Tibial nerve (tissue), 4 donors: ENCODE measurements at regions not wholly inside any gene's neighbourhood (a gene's known extent, or its start where the extent isn't known, plus 50 kb on each side); places are given as distances from the start of the nearest gene placed in this dataset.

ENCODE experiments used
- DNase-seq, 2 donors: peaks; one replicate each; pipeline ENCODE4 v3.0.0-alpha.2; 2019; ENCODE audit warnings: low spot score in 2 of 2
- H3K27ac ChIP-seq, 4 donors: fragments of 200-600 bp; sonication (generic) in 3 of 4; one replicate each; pipeline ENCODE4 v1.5.1; 2017 to 2019; ENCODE audit warnings: mild to moderate bottlenecking in 1 of 4
- H3K27me3 ChIP-seq, 2 donors: fragments of 200-600 bp; sonication (generic) in 1 of 2; one replicate each; pipeline versions ENCODE4 v1.5.1 to v1.6.0; 2017 to 2019
- H3K36me3 ChIP-seq, 3 donors: fragments of 200-600 bp; sonication (generic); one replicate each; pipeline ENCODE4 v1.5.1; 2018 to 2019
- H3K4me1 ChIP-seq, 4 donors: fragments of 200-600 bp; sonication (generic) in 3 of 4; one replicate each; pipeline ENCODE4 v1.5.1; 2017 to 2019
- H3K4me3 ChIP-seq, 4 donors: fragments of 200-600 bp; sonication (generic) in 3 of 4; one replicate each; pipeline ENCODE4 v1.5.1; 2017 to 2019; ENCODE audit warnings: mild to moderate bottlenecking in 1 of 4, moderate library complexity in 1 of 4
- H3K9me3 ChIP-seq, 4 donors: fragments of 200-600 bp; sonication (generic) in 3 of 4; one replicate each; pipeline ENCODE4 v1.5.1; 2017 to 2019
- EP300 ChIP-seq, 2 donors: sonication (generic); formaldehyde crosslinking; IDR thresholded peaks; one replicate each; pipeline ENCODE4 v1.6.1; 2017; ENCODE audit warnings: antibody characterized with exemption in 2 of 2, mild to moderate bottlenecking in 1 of 2
- POLR2A ChIP-seq, 2 donors: fragments of 450-650 bp; IDR thresholded peaks; one replicate each; pipeline ENCODE4 v1.6.1; 2017; ENCODE audit warnings: antibody characterized with exemption in 2 of 2, mild to moderate bottlenecking in 2 of 2, moderate library complexity in 2 of 2
- WGBS, 2 donors: methylation state at CpG; one replicate each; pipeline ENCODE4 v1.1.5; 2018; 5-methylcytosine and 5-hydroxymethylcytosine counted together
- TF ChIP-seq, protein P1 (sequence below), 5 experiments: fragments of 200-600 bp in 3 of 5; fragments of 450-650 bp in 2 of 5; sonication (generic) in 3 of 5; IDR thresholded peaks; one replicate each; pipeline ENCODE4 v1.5.1; 2016 to 2019; ENCODE audit warnings: antibody characterized with exemption in 5 of 5, mild to moderate bottlenecking in 3 of 5, moderate library complexity in 2 of 5

DNA sequence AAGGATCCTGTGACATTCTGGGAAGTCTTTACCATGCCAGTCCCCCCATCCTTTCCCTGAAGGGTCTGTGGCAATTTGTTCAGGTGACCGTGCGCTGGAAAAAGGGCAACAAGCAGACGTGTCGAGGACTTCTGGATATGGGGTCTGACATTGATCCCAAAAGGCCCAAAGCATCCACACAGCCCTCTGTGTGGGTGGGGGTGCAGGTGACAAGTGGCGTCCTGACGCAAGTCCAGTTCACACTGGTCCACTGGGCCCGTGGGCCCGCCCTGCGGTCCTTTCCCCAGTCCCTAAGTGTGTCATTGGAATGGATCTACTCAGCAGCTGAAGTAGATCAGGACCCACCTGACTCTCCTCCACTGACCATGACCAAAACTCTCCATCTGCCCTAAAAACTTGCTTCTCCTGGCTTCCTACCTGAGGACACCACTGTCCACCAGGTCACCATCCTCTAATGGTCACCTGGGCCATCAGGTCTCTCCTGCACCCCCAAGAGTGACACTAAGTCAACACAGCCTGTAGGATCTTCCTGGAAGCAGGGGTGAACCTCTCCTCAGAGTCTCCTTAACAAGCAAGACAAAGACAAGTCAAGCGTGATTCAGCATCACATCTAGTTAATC is 85.6 kb upstream of the SLC66A3 start:
- TF ChIP-seq POLR2A (IDR thresholded peaks at IDR 0.05) (no peak), EP300 (IDR thresholded peaks at IDR 0.05) (no peak)
- TF ChIP-seq, protein P1, sequence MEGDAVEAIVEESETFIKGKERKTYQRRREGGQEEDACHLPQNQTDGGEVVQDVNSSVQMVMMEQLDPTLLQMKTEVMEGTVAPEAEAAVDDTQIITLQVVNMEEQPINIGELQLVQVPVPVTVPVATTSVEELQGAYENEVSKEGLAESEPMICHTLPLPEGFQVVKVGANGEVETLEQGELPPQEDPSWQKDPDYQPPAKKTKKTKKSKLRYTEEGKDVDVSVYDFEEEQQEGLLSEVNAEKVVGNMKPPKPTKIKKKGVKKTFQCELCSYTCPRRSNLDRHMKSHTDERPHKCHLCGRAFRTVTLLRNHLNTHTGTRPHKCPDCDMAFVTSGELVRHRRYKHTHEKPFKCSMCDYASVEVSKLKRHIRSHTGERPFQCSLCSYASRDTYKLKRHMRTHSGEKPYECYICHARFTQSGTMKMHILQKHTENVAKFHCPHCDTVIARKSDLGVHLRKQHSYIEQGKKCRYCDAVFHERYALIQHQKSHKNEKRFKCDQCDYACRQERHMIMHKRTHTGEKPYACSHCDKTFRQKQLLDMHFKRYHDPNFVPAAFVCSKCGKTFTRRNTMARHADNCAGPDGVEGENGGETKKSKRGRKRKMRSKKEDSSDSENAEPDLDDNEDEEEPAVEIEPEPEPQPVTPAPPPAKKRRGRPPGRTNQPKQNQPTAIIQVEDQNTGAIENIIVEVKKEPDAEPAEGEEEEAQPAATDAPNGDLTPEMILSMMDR (IDR thresholded peaks at IDR 0.05), result no peak
- 87 to 96% methylated on average over 10 of the region's 10 CpGs for WGBS, 2 donors
- Histone ChIP-seq H3K36me3 (no peaks in the 10 kb centered on the region), H3K4me3 (no peak overlapping the region), H3K27me3 (peaks cover 0 to 4% of the 10 kb centered on the region in 2 donors), H3K27ac (no peak overlapping the region), H3K9me3 (no peaks in the 10 kb centered on the region), H3K4me1 (no peaks in the 10 kb centered on the region)
- no peak for DNase-seq

- Histone ChIP-seq H3K27me3 (peaks cover 0 to 4% of the 10 kb centered on the region in 2 donors), H3K36me3 (no peaks in the 10 kb centered on the region), H3K27ac (no peak overlapping the region), H3K4me1 (no peaks in the 10 kb centered on the region), H3K4me3 (no peak overlapping the region), H3K9me3 (no peaks in the 10 kb centered on the region)
- TF ChIP-seq EP300 (IDR thresholded peaks at IDR 0.05) (no peak), POLR2A (IDR thresholded peaks at IDR 0.05) (no peak)
- TF ChIP-seq, protein P1 (IDR thresholded peaks at IDR 0.05), result no peak
- WGBS, 2 donors, result 29 to 30% methylated on average over 7 of the region's 7 CpGs
- DNase-seq, result no peak
Measured at GRCh38 chr2:11071211-11071610, 84.1 kb upstream of the SLC66A3 start.

- TF ChIP-seq, protein P1 (IDR thresholded peaks at IDR 0.05), result no peak
- no peak for TF ChIP-seq POLR2A (IDR thresholded peaks at IDR 0.05)
- no peak for TF ChIP-seq EP300 (IDR thresholded peaks at IDR 0.05)
- H3K27me3 ChIP-seq, result peaks cover 0 to 4% of the 10 kb centered on the region in 2 donors
- no peak overlapping the region for H3K27ac ChIP-seq
- no peak for DNase-seq
- no peaks in the 10 kb centered on the region for H3K9me3 ChIP-seq
- H3K36me3 ChIP-seq, result no peaks in the 10 kb centered on the region
- 76 to 89% methylated on average over 2 of the region's 2 CpGs for WGBS, 2 donors
- no peak overlapping the region for H3K4me3 ChIP-seq
- no peaks in the 10 kb centered on the region for H3K4me1 ChIP-seq
Measured at GRCh38 chr2:11071939-11072338, 83.3 kb upstream of the SLC66A3 start.

- no peak overlapping the region for H3K4me3 ChIP-seq
Measured at GRCh38 chr2:11072550-11072949, 82.7 kb upstream of the SLC66A3 start.

DNA sequence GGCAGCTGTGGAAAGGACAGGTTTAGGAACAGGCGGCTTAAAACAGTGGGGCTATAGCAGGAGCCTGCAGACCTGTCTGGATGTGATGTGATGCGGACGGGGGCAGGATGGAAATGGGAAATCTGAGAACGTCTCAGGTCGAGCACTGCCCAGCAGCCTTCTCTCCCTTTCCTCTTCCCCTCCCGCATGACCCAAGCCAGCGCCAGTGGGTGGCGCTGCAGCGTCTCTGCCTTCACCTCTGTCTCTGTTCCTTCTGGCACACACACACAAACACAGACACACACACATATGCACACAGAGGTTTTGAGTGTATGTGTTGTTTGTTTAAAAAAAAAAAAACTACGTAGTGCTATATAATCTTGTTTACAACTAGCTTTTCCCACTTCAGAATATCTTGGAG is 82.0 kb upstream of the SLC66A3 start:
- Histone ChIP-seq H3K27ac (no peak overlapping the region), H3K27me3 (peaks cover 0 to 9% of the 10 kb centered on the region in 2 donors), H3K9me3 (no peaks in the 10 kb centered on the region), H3K36me3 (no peaks in the 10 kb centered on the region), H3K4me1 (no peaks in the 10 kb centered on the region), H3K4me3 (no peak overlapping the region)
- DNase-seq, result no peak
- 8 to 17% methylated on average over 9 to 10 of the region's 10 CpGs for WGBS, 2 donors
- no peak for TF ChIP-seq POLR2A (IDR thresholded peaks at IDR 0.05)
- TF ChIP-seq, protein P1 (IDR thresholded peaks at IDR 0.05), result peak in 1 of 5 experiments; percentile 13

More at GRCh38 chr2:11072550-11072949, 82.7 kb upstream of the SLC66A3 start:
- Histone ChIP-seq H3K4me1 (no peaks in the 10 kb centered on the region), H3K36me3 (no peaks in the 10 kb centered on the region), H3K27ac (no peak overlapping the region), H3K27me3 (peaks cover 0 to 9% of the 10 kb centered on the region in 2 donors), H3K9me3 (no peaks in the 10 kb centered on the region)
- no peak for DNase-seq
- TF ChIP-seq POLR2A (IDR thresholded peaks at IDR 0.05) (no peak), EP300 (IDR thresholded peaks at IDR 0.05) (no peak)
- TF ChIP-seq, protein P1 (IDR thresholded peaks at IDR 0.05), result no peak
- 64 to 68% methylated on average over 6 of the region's 6 CpGs for WGBS, 2 donors
